HEK293 (cell line): ENCODE measurements at regions not wholly inside any gene's neighbourhood (a gene's known extent, or its start where the extent isn't known, plus 50 kb on each side); places are given as distances from the start of the nearest gene placed in this dataset.

Source experiments
- CTCF ChIA-PET: fragments of 350-600 bp; formaldehyde crosslinking; extraction: SDS; loops from one replicate; lab custom pipeline; 2021; ENCODE audit warnings: antibody characterized with exemption; lab: Yijun Ruan, JAX
- POLR2A ChIA-PET: fragments of 300-600 bp; formaldehyde crosslinking; extraction: SDS; loops from one replicate; lab custom pipeline; 2020; ENCODE audit warnings: antibody characterized with exemption, inconsistent platforms; lab: Yijun Ruan, JAX
- H3K27ac ChIP-seq: fragments of 200-500 bp; sonication (Bioruptor generic); 2 replicates; pipeline ENCODE4 v1.5.1; 2014; ENCODE audit warnings: low read depth, low read length, control low read depth, inconsistent platforms; ENCODE audit errors: extremely low read depth
- H3K36me3 ChIP-seq, 2 experiments: fragments of 200-500 bp in 1 of 2; sonication (Bioruptor generic) in 1 of 2; 1 replicate in 1 of 2; 2 replicates in 1 of 2; pipeline ENCODE4 v1.5.1; 2014 to 2017; ENCODE audit warnings: inconsistent platforms in 2 of 2, low read length in 2 of 2; ENCODE audit not compliant: control insufficient read depth in 2 of 2, insufficient read depth in 1 of 2
- H3K4me1 ChIP-seq: fragments of 200-500 bp; sonication (Bioruptor generic); 2 replicates; pipeline ENCODE4 v1.5.1; 2014; ENCODE audit warnings: mild to moderate bottlenecking, low read length, inconsistent platforms; ENCODE audit not compliant: control insufficient read depth, insufficient read depth
- H3K4me3 ChIP-seq: 2 replicates; pipeline ENCODE4 v1.5.1; 2011; ENCODE audit warnings: low read depth, mild to moderate bottlenecking, control low read depth, low read length, moderate library complexity
- H3K9me3 ChIP-seq: fragments of 200-500 bp; sonication (Bioruptor generic); 2 replicates; pipeline ENCODE4 v1.5.1; 2014; ENCODE audit warnings: low read depth, low read length, inconsistent platforms; ENCODE audit not compliant: control insufficient read depth, insufficient read depth
- BCL11B ChIP-seq: fragments of 450-650 bp; formaldehyde crosslinking; IDR thresholded peaks from 2 replicates; pipeline ENCODE4 v1.5.1; 2016; ENCODE audit warnings: low read depth, missing biosample characterization, missing genetic modification characterization
- HOXA7 ChIP-seq: sonication (generic); formaldehyde crosslinking; IDR thresholded peaks from 2 replicates; pipeline ENCODE4 v1.8.1; 2022; ENCODE audit warnings: missing genetic modification reagents, borderline replicate concordance
- HOXC10 ChIP-seq: sonication (generic); formaldehyde crosslinking; IDR thresholded peaks from 2 replicates; pipeline ENCODE4 v1.8.1; 2023; ENCODE audit warnings: mild to moderate bottlenecking, missing genetic modification reagents
- IKZF3 ChIP-seq: fragments of 450-650 bp; IDR thresholded peaks from 2 replicates; pipeline ENCODE4 v1.5.0; 2018; ENCODE audit warnings: missing biosample characterization, mild to moderate bottlenecking, missing genetic modification characterization, moderate library complexity
- SP7 ChIP-seq: fragments of 450-650 bp; formaldehyde crosslinking; IDR thresholded peaks from 2 replicates; pipeline ENCODE4 v1.5.1; 2016; ENCODE audit warnings: missing biosample characterization, missing genetic modification characterization
- TCF7L2 ChIP-seq: IDR thresholded peaks from 2 replicates; pipeline ENCODE4 v1.6.1; 2011; ENCODE audit warnings: low read depth, mild to moderate bottlenecking, inconsistent platforms, low read length, moderate library complexity, borderline replicate concordance
- ZBTB17 ChIP-seq: fragments of 450-650 bp; formaldehyde crosslinking; IDR thresholded peaks from 2 replicates; pipeline ENCODE4 v1.5.1; 2016; ENCODE audit warnings: missing biosample characterization, missing genetic modification characterization
- ZNF138 ChIP-seq: fragments of 450-650 bp; formaldehyde crosslinking; IDR thresholded peaks from 2 replicates; pipeline ENCODE4 v1.5.1; 2016; ENCODE audit warnings: missing biosample characterization, missing genetic modification characterization, borderline replicate concordance
- ZNF2 ChIP-seq: fragments of 450-650 bp; formaldehyde crosslinking; IDR thresholded peaks from 2 replicates; pipeline ENCODE4 v1.5.1; 2016; ENCODE audit warnings: missing biosample characterization, missing genetic modification characterization
- ZNF366 ChIP-seq: fragments of 450-650 bp; formaldehyde crosslinking; conservative IDR thresholded peaks from 2 replicates; pipeline ENCODE4 v1.5.1; 2016; ENCODE audit warnings: missing biosample characterization, missing genetic modification characterization
- ZNF621 ChIP-seq: fragments of 450-650 bp; formaldehyde crosslinking; IDR thresholded peaks from 2 replicates; pipeline ENCODE4 v1.5.1; 2017; ENCODE audit warnings: missing biosample characterization, missing genetic modification characterization
- ZNF624 ChIP-seq: fragments of 450-650 bp; formaldehyde crosslinking; IDR thresholded peaks from 2 replicates; pipeline ENCODE4 v1.5.1; 2017; ENCODE audit warnings: missing biosample characterization, missing genetic modification characterization
- ZNF658 ChIP-seq: fragments of 450-650 bp; formaldehyde crosslinking; IDR thresholded peaks from 2 replicates; pipeline ENCODE4; 2016; ENCODE audit warnings: missing biosample characterization, missing genetic modification characterization
- TF ChIP-seq, protein P1 (sequence below): fragments of 450-650 bp; formaldehyde crosslinking; IDR thresholded peaks from 2 replicates; pipeline ENCODE4 v1.5.1; 2016; ENCODE audit warnings: missing biosample characterization, missing genetic modification characterization
- TF ChIP-seq, protein P2 (sequence below): fragments of 450-650 bp; formaldehyde crosslinking; IDR thresholded peaks from 2 replicates; pipeline ENCODE4 v1.5.1; 2016; ENCODE audit warnings: missing biosample characterization, missing genetic modification characterization
- TF ChIP-seq, protein P3 (sequence below): fragments of 450-650 bp; formaldehyde crosslinking; IDR thresholded peaks from 2 replicates; pipeline ENCODE4 v1.5.1; 2016; ENCODE audit warnings: missing biosample characterization, missing genetic modification characterization, low read depth
- TF ChIP-seq, protein P4 (sequence below): fragments of 450-650 bp; formaldehyde crosslinking; IDR thresholded peaks from 2 replicates; pipeline ENCODE4 v1.5.1; 2016; ENCODE audit warnings: missing biosample characterization, missing genetic modification characterization
- TF ChIP-seq, protein P5 (sequence below): fragments of 450-650 bp; IDR thresholded peaks from 2 replicates; pipeline ENCODE4 v1.5.1; 2018; ENCODE audit warnings: missing biosample characterization, mild to moderate bottlenecking, missing genetic modification characterization
- TF ChIP-seq, protein P6 (sequence below): IDR thresholded peaks from 2 replicates; pipeline ENCODE4 v1.6.1; 2011; ENCODE audit warnings: mild to moderate bottlenecking, low read depth, low read length, borderline replicate concordance

DNA sequence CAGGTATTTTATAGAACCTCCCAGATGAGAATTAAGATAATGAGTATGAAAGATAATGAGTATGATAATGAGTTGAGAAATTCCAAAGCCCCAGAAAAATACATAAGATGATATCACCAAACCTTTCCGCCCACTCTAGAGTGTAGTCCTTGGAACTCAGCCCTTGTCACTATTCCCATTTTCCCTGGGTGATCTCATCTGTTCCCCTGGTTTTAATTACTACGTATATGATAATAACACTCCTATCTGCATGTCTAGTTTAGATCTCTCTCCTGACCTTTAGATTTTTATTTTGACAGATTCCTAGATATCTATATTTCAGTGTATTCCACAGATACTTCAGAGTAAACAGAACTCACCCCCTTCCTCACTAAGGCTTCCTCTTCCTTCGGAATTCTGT lies 51.0 kb upstream of the ASIP start (continued):
- TF ChIP-seq, protein P1, sequence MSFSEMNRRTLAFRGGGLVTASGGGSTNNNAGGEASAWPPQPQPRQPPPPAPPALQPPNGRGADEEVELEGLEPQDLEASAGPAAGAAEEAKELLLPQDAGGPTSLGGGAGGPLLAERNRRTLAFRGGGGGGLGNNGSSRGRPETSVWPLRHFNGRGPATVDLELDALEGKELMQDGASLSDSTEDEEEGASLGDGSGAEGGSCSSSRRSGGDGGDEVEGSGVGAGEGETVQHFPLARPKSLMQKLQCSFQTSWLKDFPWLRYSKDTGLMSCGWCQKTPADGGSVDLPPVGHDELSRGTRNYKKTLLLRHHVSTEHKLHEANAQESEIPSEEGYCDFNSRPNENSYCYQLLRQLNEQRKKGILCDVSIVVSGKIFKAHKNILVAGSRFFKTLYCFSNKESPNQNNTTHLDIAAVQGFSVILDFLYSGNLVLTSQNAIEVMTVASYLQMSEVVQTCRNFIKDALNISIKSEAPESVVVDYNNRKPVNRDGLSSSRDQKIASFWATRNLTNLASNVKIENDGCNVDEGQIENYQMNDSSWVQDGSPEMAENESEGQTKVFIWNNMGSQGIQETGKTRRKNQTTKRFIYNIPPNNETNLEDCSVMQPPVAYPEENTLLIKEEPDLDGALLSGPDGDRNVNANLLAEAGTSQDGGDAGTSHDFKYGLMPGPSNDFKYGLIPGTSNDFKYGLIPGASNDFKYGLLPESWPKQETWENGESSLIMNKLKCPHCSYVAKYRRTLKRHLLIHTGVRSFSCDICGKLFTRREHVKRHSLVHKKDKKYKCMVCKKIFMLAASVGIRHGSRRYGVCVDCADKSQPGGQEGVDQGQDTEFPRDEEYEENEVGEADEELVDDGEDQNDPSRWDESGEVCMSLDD (tag by site-specific recombination): no peak
- TF ChIP-seq ZNF624: no peak
- no peak for TF ChIP-seq HOXC10
- TF ChIP-seq, protein P2, sequence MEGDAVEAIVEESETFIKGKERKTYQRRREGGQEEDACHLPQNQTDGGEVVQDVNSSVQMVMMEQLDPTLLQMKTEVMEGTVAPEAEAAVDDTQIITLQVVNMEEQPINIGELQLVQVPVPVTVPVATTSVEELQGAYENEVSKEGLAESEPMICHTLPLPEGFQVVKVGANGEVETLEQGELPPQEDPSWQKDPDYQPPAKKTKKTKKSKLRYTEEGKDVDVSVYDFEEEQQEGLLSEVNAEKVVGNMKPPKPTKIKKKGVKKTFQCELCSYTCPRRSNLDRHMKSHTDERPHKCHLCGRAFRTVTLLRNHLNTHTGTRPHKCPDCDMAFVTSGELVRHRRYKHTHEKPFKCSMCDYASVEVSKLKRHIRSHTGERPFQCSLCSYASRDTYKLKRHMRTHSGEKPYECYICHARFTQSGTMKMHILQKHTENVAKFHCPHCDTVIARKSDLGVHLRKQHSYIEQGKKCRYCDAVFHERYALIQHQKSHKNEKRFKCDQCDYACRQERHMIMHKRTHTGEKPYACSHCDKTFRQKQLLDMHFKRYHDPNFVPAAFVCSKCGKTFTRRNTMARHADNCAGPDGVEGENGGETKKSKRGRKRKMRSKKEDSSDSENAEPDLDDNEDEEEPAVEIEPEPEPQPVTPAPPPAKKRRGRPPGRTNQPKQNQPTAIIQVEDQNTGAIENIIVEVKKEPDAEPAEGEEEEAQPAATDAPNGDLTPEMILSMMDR: no peak
- TF ChIP-seq, protein P3, sequence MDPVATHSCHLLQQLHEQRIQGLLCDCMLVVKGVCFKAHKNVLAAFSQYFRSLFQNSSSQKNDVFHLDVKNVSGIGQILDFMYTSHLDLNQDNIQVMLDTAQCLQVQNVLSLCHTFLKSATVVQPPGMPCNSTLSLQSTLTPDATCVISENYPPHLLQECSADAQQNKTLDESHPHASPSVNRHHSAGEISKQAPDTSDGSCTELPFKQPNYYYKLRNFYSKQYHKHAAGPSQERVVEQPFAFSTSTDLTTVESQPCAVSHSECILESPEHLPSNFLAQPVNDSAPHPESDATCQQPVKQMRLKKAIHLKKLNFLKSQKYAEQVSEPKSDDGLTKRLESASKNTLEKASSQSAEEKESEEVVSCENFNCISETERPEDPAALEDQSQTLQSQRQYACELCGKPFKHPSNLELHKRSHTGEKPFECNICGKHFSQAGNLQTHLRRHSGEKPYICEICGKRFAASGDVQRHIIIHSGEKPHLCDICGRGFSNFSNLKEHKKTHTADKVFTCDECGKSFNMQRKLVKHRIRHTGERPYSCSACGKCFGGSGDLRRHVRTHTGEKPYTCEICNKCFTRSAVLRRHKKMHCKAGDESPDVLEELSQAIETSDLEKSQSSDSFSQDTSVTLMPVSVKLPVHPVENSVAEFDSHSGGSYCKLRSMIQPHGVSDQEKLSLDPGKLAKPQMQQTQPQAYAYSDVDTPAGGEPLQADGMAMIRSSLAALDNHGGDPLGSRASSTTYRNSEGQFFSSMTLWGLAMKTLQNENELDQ (tag by site-specific recombination): no peak
- no peak for TF ChIP-seq ZNF621 (tag by site-specific recombination)
- peak; percentile 96 for TF ChIP-seq SP7 (tag by site-specific recombination)
- TF ChIP-seq HOXA7 (CRISPR knock-in tag): no peak
- TF ChIP-seq BCL11B (tag by site-specific recombination): no peak
- TF ChIP-seq TCF7L2: no peak
- TF ChIP-seq ZNF658 (tag by site-specific recombination): no peak
- no peak for TF ChIP-seq ZNF138 (tag by site-specific recombination)

DNA sequence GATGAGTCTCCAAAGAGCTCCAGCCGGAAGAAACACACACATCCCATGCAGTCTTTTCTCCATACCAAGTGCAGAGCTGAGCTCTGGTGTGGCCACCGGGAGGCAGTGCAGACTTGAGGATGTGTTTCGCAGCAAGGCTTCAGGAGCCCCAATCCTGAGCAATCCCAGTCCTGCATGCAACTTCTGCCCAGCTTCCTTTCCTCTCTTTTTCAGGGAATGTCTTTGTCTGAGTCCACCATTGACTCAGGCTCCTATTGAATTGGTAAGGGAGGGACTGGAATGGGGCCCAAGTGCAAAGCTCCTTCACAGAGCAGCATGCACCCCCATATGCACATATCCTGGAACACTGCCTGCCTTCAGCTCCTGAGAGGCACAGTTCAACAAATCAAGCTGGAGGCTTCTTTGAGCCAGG lies 50.5 kb upstream of the ASIP start:
- CTCF ChIA-PET: interaction anchor here (0.5 to 2.1 kb wide), 32 partner anchors 9 to 905 kb away, joined by 3 to 20 read pairs (median 4); partner anchors contain the start of genes AHCY and DYNLRB1
- no peak overlapping the region for H3K27ac ChIP-seq
- POLR2A ChIA-PET: interaction anchor here (0.6 to 1.0 kb wide), 2 partner anchors 16 to 83 kb away, joined by 3 to 4 read pairs; no protein-coding TSS in a partner anchor
- no peak overlapping the region for H3K4me3 ChIP-seq
- no peaks in the 10 kb centered on the region for H3K36me3 ChIP-seq
- H3K4me1 ChIP-seq: peaks cover 3% of the 10 kb centered on the region; the same call in 1 of the 2 replicates
- H3K9me3 ChIP-seq: no peaks in the 10 kb centered on the region
- TF ChIP-seq, protein P4, sequence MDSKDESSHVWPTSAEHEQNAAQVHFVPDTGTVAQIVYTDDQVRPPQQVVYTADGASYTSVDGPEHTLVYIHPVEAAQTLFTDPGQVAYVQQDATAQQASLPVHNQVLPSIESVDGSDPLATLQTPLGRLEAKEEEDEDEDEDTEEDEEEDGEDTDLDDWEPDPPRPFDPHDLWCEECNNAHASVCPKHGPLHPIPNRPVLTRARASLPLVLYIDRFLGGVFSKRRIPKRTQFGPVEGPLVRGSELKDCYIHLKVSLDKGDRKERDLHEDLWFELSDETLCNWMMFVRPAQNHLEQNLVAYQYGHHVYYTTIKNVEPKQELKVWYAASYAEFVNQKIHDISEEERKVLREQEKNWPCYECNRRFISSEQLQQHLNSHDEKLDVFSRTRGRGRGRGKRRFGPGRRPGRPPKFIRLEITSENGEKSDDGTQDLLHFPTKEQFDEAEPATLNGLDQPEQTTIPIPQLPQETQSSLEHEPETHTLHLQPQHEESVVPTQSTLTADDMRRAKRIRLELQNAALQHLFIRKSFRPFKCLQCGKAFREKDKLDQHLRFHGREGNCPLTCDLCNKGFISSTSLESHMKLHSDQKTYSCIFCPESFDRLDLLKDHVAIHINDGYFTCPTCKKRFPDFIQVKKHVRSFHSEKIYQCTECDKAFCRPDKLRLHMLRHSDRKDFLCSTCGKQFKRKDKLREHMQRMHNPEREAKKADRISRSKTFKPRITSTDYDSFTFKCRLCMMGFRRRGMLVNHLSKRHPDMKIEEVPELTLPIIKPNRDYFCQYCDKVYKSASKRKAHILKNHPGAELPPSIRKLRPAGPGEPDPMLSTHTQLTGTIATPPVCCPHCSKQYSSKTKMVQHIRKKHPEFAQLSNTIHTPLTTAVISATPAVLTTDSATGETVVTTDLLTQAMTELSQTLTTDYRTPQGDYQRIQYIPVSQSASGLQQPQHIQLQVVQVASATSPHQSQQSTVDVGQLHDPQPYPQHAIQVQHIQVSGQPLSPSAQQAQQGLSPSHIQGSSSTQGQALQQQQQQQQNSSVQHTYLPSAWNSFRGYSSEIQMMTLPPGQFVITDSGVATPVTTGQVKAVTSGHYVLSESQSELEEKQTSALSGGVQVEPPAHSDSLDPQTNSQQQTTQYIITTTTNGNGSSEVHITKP (tag by site-specific recombination): 0 out of 2 replicates have a peak, but pooled peaks have one; percentile 27
- TF ChIP-seq ZNF2 (tag by site-specific recombination) (0 out of 2 replicates have a peak, but pooled peaks have one; percentile 56), ZBTB17 (tag by site-specific recombination) (peak; percentile 86), ZNF366 (no peak), IKZF3 (peak; percentile 73)
- TF ChIP-seq, protein P5, sequence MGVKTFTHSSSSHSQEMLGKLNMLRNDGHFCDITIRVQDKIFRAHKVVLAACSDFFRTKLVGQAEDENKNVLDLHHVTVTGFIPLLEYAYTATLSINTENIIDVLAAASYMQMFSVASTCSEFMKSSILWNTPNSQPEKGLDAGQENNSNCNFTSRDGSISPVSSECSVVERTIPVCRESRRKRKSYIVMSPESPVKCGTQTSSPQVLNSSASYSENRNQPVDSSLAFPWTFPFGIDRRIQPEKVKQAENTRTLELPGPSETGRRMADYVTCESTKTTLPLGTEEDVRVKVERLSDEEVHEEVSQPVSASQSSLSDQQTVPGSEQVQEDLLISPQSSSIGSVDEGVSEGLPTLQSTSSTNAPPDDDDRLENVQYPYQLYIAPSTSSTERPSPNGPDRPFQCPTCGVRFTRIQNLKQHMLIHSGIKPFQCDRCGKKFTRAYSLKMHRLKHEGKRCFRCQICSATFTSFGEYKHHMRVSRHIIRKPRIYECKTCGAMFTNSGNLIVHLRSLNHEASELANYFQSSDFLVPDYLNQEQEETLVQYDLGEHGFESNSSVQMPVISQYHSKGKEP (tag by site-specific recombination): 0 out of 2 replicates have a peak, but pooled peaks have one; percentile 33
- TF ChIP-seq, protein P6, sequence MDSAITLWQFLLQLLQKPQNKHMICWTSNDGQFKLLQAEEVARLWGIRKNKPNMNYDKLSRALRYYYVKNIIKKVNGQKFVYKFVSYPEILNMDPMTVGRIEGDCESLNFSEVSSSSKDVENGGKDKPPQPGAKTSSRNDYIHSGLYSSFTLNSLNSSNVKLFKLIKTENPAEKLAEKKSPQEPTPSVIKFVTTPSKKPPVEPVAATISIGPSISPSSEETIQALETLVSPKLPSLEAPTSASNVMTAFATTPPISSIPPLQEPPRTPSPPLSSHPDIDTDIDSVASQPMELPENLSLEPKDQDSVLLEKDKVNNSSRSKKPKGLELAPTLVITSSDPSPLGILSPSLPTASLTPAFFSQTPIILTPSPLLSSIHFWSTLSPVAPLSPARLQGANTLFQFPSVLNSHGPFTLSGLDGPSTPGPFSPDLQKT: no peak
- TF ChIP-seq, protein P2: peak; percentile 75; the same call in 1 of the 2 replicates
